HL-60 (cell line): ENCODE measurements at regions not wholly inside any gene's neighbourhood (a gene's known extent, or its start where the extent isn't known, plus 50 kb on each side); places are given as distances from the start of the nearest gene placed in this dataset.

ENCODE experiments used
- GABPA ChIP-seq: IDR thresholded peaks from 2 replicates; pipeline ENCODE4 v1.6.1; 2012; ENCODE audit warnings: low read depth
- POLR2AphosphoS5 ChIP-seq: IDR thresholded peaks from 2 replicates; pipeline ENCODE4 v1.6.1; 2012; ENCODE audit warnings: low read depth
- SPI1 ChIP-seq: IDR thresholded peaks from 2 replicates; pipeline ENCODE4 v1.6.1; 2012; ENCODE audit warnings: low read depth, mild to moderate bottlenecking, borderline replicate concordance
- TF ChIP-seq, protein P1 (sequence below): IDR thresholded peaks from one replicate; pipeline ENCODE4 v1.5.1; 2011; ENCODE audit warnings: low read length, control low read depth, inconsistent platforms; ENCODE audit not compliant: insufficient read depth
- TF ChIP-seq, protein P2 (sequence below): IDR thresholded peaks from 2 replicates; pipeline ENCODE4 v1.6.1; 2012; ENCODE audit warnings: low read depth; ENCODE audit not compliant: insufficient replicate concordance

DNA sequence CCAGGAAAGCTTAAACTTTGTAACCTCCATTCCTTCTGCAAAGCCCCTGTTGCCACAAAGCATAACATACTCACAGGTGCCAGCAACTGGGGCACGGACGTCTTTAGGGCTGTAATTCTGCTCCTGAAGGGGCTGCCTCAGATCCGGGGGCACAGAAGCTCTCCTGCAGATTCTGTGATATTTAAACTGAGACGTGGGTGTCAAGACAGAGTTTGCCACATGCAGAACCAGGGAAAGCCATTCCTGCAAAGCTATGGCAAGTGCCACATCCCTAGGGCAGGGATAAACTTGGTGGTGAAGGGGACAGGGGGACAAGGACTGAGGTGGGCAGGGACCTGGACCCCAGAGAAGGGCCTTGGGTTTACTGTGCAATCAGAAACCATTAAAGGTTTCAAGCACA lies 247.2 kb downstream of the EIPR1 start:
- TF ChIP-seq, protein P1, sequence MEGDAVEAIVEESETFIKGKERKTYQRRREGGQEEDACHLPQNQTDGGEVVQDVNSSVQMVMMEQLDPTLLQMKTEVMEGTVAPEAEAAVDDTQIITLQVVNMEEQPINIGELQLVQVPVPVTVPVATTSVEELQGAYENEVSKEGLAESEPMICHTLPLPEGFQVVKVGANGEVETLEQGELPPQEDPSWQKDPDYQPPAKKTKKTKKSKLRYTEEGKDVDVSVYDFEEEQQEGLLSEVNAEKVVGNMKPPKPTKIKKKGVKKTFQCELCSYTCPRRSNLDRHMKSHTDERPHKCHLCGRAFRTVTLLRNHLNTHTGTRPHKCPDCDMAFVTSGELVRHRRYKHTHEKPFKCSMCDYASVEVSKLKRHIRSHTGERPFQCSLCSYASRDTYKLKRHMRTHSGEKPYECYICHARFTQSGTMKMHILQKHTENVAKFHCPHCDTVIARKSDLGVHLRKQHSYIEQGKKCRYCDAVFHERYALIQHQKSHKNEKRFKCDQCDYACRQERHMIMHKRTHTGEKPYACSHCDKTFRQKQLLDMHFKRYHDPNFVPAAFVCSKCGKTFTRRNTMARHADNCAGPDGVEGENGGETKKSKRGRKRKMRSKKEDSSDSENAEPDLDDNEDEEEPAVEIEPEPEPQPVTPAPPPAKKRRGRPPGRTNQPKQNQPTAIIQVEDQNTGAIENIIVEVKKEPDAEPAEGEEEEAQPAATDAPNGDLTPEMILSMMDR: no peak
- TF ChIP-seq POLR2AphosphoS5 (no peak), GABPA (no peak), SPI1 (no peak)
- TF ChIP-seq, protein P2, sequence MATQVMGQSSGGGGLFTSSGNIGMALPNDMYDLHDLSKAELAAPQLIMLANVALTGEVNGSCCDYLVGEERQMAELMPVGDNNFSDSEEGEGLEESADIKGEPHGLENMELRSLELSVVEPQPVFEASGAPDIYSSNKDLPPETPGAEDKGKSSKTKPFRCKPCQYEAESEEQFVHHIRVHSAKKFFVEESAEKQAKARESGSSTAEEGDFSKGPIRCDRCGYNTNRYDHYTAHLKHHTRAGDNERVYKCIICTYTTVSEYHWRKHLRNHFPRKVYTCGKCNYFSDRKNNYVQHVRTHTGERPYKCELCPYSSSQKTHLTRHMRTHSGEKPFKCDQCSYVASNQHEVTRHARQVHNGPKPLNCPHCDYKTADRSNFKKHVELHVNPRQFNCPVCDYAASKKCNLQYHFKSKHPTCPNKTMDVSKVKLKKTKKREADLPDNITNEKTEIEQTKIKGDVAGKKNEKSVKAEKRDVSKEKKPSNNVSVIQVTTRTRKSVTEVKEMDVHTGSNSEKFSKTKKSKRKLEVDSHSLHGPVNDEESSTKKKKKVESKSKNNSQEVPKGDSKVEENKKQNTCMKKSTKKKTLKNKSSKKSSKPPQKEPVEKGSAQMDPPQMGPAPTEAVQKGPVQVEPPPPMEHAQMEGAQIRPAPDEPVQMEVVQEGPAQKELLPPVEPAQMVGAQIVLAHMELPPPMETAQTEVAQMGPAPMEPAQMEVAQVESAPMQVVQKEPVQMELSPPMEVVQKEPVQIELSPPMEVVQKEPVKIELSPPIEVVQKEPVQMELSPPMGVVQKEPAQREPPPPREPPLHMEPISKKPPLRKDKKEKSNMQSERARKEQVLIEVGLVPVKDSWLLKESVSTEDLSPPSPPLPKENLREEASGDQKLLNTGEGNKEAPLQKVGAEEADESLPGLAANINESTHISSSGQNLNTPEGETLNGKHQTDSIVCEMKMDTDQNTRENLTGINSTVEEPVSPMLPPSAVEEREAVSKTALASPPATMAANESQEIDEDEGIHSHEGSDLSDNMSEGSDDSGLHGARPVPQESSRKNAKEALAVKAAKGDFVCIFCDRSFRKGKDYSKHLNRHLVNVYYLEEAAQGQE: no peak
